ENCODE measurements at regions not wholly inside any gene's neighbourhood (a gene's known extent, or its start where the extent isn't known, plus 50 kb on each side); places are given as distances from the start of the nearest gene placed in this dataset.

GRCh38 chr4:36997727-36998126, 246.8 kb upstream of the NWD2 start:
- DNase-seq (ENCODE audit: low read depth), result no peak
- no peak overlapping the region for H3K4me3 ChIP-seq (ENCODE audit: control insufficient read depth, low read depth, low read length)
- no peak for TF ChIP-seq CTCF (IDR thresholded peaks at IDR 0.05; ENCODE audit: control insufficient read depth, insufficient read depth, low read depth, low read length, missing control alignments)

GRCh38 chr4:37000281-37000680, 244.3 kb upstream of the NWD2 start:
- DNase-seq (ENCODE audit: low read depth), result no peak
- H3K4me3 ChIP-seq (ENCODE audit: control insufficient read depth, low read depth, low read length), result no peak overlapping the region
- TF ChIP-seq CTCF (IDR thresholded peaks at IDR 0.05; ENCODE audit: control insufficient read depth, insufficient read depth, low read depth, low read length, missing control alignments), result no peak

GRCh38 chr4:37001688-37002436, 242.7 kb upstream of the NWD2 start:
- DNase-seq (ENCODE audit: low read depth), result no peak
- no peak overlapping the region for H3K4me3 ChIP-seq (ENCODE audit: control insufficient read depth, low read depth, low read length)
- TF ChIP-seq CTCF (IDR thresholded peaks at IDR 0.05; ENCODE audit: control insufficient read depth, insufficient read depth, low read depth, low read length, missing control alignments), result no peak

DNA sequence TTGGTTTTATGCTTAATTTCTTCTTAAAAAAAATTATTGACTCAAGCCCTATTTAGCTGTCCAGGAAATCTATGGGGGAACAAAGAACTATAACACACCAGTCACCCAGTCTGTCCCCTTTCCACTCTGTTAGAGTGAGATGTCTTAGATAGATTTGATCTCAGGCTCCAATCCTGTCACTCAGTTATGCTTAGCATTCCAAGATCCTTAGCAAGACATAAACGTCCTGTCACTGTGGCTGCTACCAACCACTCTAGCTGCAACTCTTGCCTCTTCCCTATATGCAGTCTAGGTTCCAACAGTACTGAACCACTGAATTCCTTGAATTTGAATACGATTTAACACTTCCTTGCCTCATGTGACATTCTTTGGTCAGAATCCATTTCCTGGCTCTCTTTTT, 241.9 kb upstream of the NWD2 start:
- no peak overlapping the region for H3K4me3 ChIP-seq (ENCODE audit: control insufficient read depth, low read depth, low read length)
- DNase-seq (ENCODE audit: low read depth), result no peak
- TF ChIP-seq CTCF (IDR thresholded peaks at IDR 0.05; ENCODE audit: control insufficient read depth, insufficient read depth, low read depth, low read length, missing control alignments), result no peak

- no peak overlapping the region for H3K4me3 ChIP-seq (ENCODE audit: control insufficient read depth, low read depth, low read length)
- DNase-seq (ENCODE audit: low read depth), result no peak
- no peak for TF ChIP-seq CTCF (IDR thresholded peaks at IDR 0.05; ENCODE audit: control insufficient read depth, insufficient read depth, low read depth, low read length, missing control alignments)
Measured at GRCh38 chr4:37008199-37008598, 236.3 kb upstream of the NWD2 start.

DNA sequence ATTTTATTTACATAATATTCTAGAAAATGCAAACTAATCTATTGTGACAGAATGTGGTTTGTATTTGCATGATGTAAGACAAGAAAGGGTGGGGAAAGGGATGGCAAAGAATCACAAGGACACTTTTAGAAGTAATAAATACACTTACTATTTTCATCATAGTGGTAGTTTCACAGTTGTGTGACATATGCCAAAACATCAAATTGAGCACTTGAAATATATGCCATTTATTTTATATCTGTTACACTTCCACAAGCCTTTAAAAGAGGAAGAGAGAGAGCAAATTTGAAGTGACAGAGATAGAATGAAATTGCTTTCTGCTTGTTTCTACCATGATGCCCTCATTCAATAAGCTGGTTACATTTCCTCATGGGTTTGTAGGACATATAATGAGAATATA, 230.0 kb upstream of the NWD2 start:
- H3K4me3 ChIP-seq (ENCODE audit: control insufficient read depth, low read depth, low read length), result no peak overlapping the region
- no peak for DNase-seq (ENCODE audit: low read depth)
- TF ChIP-seq CTCF (IDR thresholded peaks at IDR 0.05; ENCODE audit: control insufficient read depth, insufficient read depth, low read depth, low read length, missing control alignments), result no peak
